ENCODE measurements at regions not wholly inside any gene's neighbourhood (a gene's known extent, or its start where the extent isn't known, plus 50 kb on each side); places are given as distances from the start of the nearest gene placed in this dataset.
"Not testable (repeated sequence)": the region's sequence is repeated elsewhere in the genome, so short reads cannot be mapped to it uniquely, and the experiment has no call there.

DNA sequence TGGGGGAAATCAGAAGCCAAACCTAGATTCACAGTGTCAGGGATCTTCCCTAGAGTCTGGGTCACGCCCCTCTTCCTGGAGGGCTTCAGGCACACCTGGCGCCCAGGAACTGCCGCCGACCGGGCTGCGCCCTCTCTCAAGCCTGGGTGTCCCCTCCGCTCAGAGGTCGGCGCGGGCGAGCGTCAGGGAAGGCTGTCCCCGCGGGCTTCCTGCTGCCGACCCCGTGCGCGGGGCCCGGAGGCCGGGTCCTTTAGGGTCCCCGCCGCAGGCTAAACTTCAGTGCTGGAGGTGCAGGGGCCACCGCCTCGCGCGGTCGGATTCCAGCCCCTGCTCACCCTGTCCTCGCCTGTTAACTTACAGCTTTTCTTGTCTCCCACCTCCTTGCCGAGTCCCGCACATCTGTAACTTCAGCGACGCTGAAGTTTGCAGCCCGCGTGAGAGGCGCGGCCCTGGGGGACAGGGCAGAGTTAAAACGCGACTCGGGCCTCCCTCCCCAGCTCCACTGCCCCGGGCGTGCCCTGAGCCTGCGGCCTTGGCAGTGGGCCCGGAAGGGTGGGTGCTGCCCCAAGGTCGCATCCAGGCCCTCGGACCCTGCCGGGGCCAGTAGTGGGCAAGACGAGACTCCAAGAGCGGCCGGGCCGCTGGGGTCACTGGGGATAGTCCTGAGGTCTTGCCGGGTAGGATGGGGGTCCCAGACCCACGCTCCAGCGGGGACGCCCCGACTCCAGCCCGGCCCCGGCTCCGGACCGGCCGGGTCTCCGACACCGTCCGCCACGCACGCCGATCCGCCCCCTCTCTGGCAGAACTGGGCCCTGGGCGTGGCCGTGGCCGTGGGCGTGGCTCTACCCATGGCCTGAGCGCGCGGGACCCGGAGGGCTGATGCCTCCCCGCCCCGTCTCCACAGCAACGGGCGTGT is 95.6 kb upstream of the ZNF98 start:
- TF ChIP-seq, protein P1, sequence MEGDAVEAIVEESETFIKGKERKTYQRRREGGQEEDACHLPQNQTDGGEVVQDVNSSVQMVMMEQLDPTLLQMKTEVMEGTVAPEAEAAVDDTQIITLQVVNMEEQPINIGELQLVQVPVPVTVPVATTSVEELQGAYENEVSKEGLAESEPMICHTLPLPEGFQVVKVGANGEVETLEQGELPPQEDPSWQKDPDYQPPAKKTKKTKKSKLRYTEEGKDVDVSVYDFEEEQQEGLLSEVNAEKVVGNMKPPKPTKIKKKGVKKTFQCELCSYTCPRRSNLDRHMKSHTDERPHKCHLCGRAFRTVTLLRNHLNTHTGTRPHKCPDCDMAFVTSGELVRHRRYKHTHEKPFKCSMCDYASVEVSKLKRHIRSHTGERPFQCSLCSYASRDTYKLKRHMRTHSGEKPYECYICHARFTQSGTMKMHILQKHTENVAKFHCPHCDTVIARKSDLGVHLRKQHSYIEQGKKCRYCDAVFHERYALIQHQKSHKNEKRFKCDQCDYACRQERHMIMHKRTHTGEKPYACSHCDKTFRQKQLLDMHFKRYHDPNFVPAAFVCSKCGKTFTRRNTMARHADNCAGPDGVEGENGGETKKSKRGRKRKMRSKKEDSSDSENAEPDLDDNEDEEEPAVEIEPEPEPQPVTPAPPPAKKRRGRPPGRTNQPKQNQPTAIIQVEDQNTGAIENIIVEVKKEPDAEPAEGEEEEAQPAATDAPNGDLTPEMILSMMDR (IDR thresholded peaks at IDR 0.05): no peak
- no peak overlapping the region for H3K4me3 Mint-ChIP-seq (ENCODE audit: unreplicated experiment)
- H3K4me1 Mint-ChIP-seq (ENCODE audit: low read depth): no peaks in the 10 kb centered on the region
- H3K9me3 Mint-ChIP-seq (ENCODE audit: low read depth): peaks cover 52% of the 10 kb centered on the region
- peaks cover 3% of the 10 kb centered on the region for H3K36me3 Mint-ChIP-seq (ENCODE audit: low read depth)
- H3K27ac Mint-ChIP-seq (ENCODE audit: unreplicated experiment): no peak overlapping the region
- H3K27me3 Mint-ChIP-seq (ENCODE audit: low read depth): no peaks in the 10 kb centered on the region
- no peak for DNase-seq (ENCODE audit: low spot score)

DNA sequence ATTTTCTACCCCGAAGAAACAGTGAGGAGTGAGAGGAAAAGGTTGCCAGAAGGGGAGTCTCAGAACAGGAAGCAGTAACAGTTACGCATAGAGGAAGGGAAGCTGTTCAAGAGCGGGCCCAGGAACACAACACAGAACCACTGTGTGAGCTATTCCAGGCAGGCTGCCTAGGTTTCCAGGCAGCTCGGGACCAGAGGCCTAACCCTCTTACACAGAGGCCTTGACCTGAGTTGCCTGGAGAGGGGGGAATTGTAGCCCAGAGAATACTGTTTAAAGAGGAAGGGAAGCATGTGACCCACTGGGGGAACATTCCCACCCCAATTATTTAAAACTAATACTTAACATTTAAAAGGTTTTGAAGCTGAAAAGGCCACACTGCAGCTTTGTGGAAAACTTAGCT is 93.3 kb upstream of the ZNF98 start:
- Mint-ChIP-seq H3K4me1 (ENCODE audit: low read depth) (no peaks in the 10 kb centered on the region), H3K9me3 (ENCODE audit: low read depth) (peaks cover 49% of the 10 kb centered on the region), H3K27ac (ENCODE audit: unreplicated experiment) (no peak overlapping the region), H3K36me3 (ENCODE audit: low read depth) (peaks cover 3% of the 10 kb centered on the region), H3K4me3 (ENCODE audit: unreplicated experiment) (no peak overlapping the region), H3K27me3 (ENCODE audit: low read depth) (no peaks in the 10 kb centered on the region)
- TF ChIP-seq, protein P1 (IDR thresholded peaks at IDR 0.05): no peak
- no peak for DNase-seq (ENCODE audit: low spot score)

DNA sequence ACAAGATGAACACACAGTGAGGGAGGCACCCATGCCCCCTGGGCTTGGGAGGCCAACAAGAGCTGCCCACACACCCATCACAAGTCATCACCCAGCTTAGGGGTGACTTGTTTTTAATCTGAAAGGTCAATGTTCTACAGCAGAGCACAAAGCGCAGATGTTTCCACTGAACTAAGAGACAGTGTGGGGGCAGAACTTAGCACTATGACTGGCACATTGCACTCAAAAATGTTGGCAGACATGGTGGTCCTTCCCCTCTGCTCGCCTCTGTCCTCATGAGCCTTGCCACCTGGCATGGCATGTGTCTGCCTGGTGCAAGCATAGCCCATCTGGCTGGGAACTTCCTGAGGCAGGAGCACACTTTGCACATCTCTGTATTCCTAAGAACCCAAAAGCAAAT is 81.4 kb upstream of the ZNF98 start:
- H3K36me3 Mint-ChIP-seq (ENCODE audit: low read depth): peaks cover 5% of the 10 kb centered on the region
- no peak overlapping the region for H3K27ac Mint-ChIP-seq (ENCODE audit: unreplicated experiment)
- no peaks in the 10 kb centered on the region for H3K27me3 Mint-ChIP-seq (ENCODE audit: low read depth)
- H3K4me3 Mint-ChIP-seq (ENCODE audit: unreplicated experiment): no peak overlapping the region
- peaks cover 69% of the 10 kb centered on the region for H3K9me3 Mint-ChIP-seq (ENCODE audit: low read depth)
- TF ChIP-seq, protein P1 (IDR thresholded peaks at IDR 0.05): no peak
- no peak for DNase-seq (ENCODE audit: low spot score)
- H3K4me1 Mint-ChIP-seq (ENCODE audit: low read depth): no peaks in the 10 kb centered on the region

DNA sequence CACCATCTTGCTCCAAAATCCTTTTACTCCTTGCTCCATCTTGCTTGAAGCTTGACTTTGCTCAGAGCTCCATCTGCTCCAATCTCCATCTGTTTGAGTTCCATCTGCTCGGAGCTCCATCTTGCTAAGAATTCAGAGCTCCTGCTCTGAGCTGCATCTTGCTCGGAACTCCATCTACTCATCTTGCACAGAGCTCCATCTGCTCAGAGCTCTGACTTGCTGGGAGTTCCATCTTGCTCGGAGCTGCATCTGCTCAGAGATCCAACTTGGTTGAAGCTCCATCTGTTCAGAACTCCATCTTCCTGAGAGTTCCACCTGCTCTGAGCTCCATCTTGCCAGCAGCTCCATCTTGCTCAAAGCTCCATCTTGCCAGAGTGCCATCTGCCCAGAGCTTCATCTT is 80.6 kb upstream of the ZNF98 start:
- H3K27ac Mint-ChIP-seq (ENCODE audit: unreplicated experiment): no peak overlapping the region
- H3K4me3 Mint-ChIP-seq (ENCODE audit: unreplicated experiment): no peak overlapping the region
- H3K27me3 Mint-ChIP-seq (ENCODE audit: low read depth): no peaks in the 10 kb centered on the region
- no peak for DNase-seq (ENCODE audit: low spot score)
- H3K4me1 Mint-ChIP-seq (ENCODE audit: low read depth): no peaks in the 10 kb centered on the region
- H3K36me3 Mint-ChIP-seq (ENCODE audit: low read depth): peaks cover 5% of the 10 kb centered on the region
- TF ChIP-seq, protein P1 (IDR thresholded peaks at IDR 0.05): no peak
- H3K9me3 Mint-ChIP-seq (ENCODE audit: low read depth): peaks cover 74% of the 10 kb centered on the region

DNA sequence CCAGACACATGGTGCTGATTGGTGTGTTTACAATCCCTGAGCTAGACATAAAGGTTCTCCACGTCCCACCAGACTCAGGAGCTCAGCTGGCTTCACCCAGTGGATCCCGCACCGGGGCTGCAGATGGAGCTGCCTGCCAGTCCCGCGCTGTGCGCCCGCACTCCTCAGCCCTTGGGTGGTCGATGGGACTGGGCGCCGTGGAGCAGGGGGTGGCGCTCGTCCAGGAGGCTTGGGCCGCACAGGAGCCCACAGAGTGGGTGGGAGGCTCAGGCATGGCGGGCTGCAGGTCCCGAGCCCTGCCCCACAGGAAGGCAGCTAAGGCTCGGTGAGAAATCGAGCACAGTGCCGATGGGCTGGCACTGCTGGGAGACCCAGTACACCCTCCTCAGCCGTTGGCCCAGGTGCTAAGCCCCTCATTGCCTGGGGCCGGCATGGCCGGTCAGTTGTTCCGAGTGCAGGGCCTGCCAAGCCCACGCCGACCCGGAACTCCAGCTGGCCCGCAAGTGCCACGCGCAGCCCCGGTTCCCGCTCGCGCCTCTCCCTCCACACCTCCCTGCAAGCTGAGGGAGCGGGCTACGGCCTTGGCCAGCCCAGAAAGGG is 76.8 kb upstream of the ZNF98 start:
- not testable (repeated sequence) for H3K27ac Mint-ChIP-seq (ENCODE audit: unreplicated experiment); DNase-seq (ENCODE audit: low spot score); H3K36me3 Mint-ChIP-seq (ENCODE audit: low read depth); H3K4me3 Mint-ChIP-seq (ENCODE audit: unreplicated experiment); H3K4me1 Mint-ChIP-seq (ENCODE audit: low read depth); H3K27me3 Mint-ChIP-seq (ENCODE audit: low read depth)
- H3K9me3 Mint-ChIP-seq (ENCODE audit: low read depth): peaks cover 81% of the 10 kb centered on the region
